ENCODE measurements at regions not wholly inside any gene's neighbourhood (a gene's known extent, or its start where the extent isn't known, plus 50 kb on each side); places are given as distances from the start of the nearest gene placed in this dataset.

GRCh38 chr3:13954741-13955483 lies 75.0 kb upstream of the WNT7A start:
- DNase-seq (ENCODE audit: low read depth) = no peak

GRCh38 chr3:13954266-13954665 lies 74.4 kb upstream of the WNT7A start:
- no peak for DNase-seq (ENCODE audit: low read depth)

- DNase-seq (ENCODE audit: low read depth) = no peak
Measured at GRCh38 chr3:13951184-13951583, 71.3 kb upstream of the WNT7A start.

GRCh38 chr3:13950042-13950441 lies 70.2 kb upstream of the WNT7A start:
- no peak for DNase-seq (ENCODE audit: low read depth)

GRCh38 chr3:13947912-13948311 lies 68.0 kb upstream of the WNT7A start:
- DNase-seq (ENCODE audit: low read depth) = no peak

- no peak for DNase-seq (ENCODE audit: low read depth)
Measured at GRCh38 chr3:13939206-13939605, 59.3 kb upstream of the WNT7A start.

- no peak for DNase-seq (ENCODE audit: low read depth)
Measured at GRCh38 chr3:13937131-13937530, 57.3 kb upstream of the WNT7A start.

- DNase-seq (ENCODE audit: low read depth) = no peak
Measured at GRCh38 chr3:13935494-13936094, 55.7 kb upstream of the WNT7A start.

- DNase-seq (ENCODE audit: low read depth) = no peak
Measured at GRCh38 chr3:13934813-13935212, 54.9 kb upstream of the WNT7A start.

- no peak for DNase-seq (ENCODE audit: low read depth)
Measured at GRCh38 chr3:13934315-13934714, 54.4 kb upstream of the WNT7A start.

GRCh38 chr3:13932578-13933295 lies 52.9 kb upstream of the WNT7A start:
- no peak for DNase-seq (ENCODE audit: low read depth)

GRCh38 chr3:13931172-13931571 lies 51.3 kb upstream of the WNT7A start:
- no peak for DNase-seq (ENCODE audit: low read depth)

All from fibroblast of gingiva (primary cell).